ENCODE measurements at regions not wholly inside any gene's neighbourhood (a gene's known extent, or its start where the extent isn't known, plus 50 kb on each side); places are given as distances from the start of the nearest gene placed in this dataset.
"Not testable (repeated sequence)": the region's sequence is repeated elsewhere in the genome, so short reads cannot be mapped to it uniquely, and the experiment has no call there.

DNA sequence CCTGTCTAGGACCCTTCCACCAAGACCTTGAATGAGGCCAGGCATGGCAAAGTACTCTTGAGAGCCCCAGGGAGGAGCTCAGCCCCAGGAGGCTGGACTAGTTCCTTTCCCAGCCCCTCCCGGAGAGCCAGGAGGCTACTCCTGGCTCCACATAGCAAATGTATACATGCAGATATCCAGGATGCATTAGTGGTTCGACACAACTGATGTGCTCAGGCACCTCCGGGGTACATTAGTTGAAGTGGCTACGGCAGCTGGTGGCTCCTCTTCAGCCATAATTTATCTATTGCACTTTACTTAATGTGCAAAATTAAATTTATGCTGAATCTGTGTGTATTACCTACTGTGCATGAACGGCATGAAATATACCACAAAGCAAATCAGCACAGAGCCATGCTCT is 182.8 kb upstream of the MEIS1 start:
- no peak for ATAC-seq
- H3K9me3 ChIP-seq: no peaks in the 10 kb centered on the region
- no peak for DNase-seq
- no peak overlapping the region for H3K4me3 ChIP-seq
- no peaks in the 10 kb centered on the region for H3K36me3 ChIP-seq
- in situ Hi-C loops (cut with MboI; ENCODE audit: low sequenced_read_pairs in 4 of 4): no loop called here
- no peaks in the 10 kb centered on the region for H3K4me1 ChIP-seq
- TF ChIP-seq, protein P1, sequence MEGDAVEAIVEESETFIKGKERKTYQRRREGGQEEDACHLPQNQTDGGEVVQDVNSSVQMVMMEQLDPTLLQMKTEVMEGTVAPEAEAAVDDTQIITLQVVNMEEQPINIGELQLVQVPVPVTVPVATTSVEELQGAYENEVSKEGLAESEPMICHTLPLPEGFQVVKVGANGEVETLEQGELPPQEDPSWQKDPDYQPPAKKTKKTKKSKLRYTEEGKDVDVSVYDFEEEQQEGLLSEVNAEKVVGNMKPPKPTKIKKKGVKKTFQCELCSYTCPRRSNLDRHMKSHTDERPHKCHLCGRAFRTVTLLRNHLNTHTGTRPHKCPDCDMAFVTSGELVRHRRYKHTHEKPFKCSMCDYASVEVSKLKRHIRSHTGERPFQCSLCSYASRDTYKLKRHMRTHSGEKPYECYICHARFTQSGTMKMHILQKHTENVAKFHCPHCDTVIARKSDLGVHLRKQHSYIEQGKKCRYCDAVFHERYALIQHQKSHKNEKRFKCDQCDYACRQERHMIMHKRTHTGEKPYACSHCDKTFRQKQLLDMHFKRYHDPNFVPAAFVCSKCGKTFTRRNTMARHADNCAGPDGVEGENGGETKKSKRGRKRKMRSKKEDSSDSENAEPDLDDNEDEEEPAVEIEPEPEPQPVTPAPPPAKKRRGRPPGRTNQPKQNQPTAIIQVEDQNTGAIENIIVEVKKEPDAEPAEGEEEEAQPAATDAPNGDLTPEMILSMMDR (IDR thresholded peaks at IDR 0.05 in 4 of 5, conservative IDR thresholded peaks at IDR 0.05 in 1 of 5): no peak
- no peak for TF ChIP-seq POLR2A (IDR thresholded peaks at IDR 0.05)
- H3K27me3 ChIP-seq: no peaks in the 10 kb centered on the region
- intact Hi-C loops (cut with DNase I; ENCODE audit: low total_unique reads): no loop called here
- H3K27ac ChIP-seq: no peak overlapping the region

DNA sequence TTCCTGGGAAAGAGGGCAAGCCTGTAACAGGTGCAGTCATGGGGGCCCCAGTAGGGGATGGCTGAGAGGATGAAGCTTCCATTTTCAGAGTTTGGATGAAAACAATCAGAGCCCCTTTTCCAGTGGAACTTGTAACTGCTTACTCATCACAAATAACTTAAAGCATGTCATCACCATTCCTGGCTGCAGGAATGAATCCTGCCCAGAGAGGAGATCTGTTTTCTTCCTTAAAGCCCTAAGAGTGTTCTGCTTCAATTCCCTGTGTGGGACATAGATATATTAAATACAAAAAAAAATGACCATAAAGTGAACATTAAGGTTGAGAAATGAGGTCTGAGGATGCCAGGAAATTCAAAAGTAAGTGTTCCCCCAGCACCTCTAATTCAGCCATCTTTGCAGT is 183.4 kb upstream of the MEIS1 start:
- no peak overlapping the region for H3K4me3 ChIP-seq
- TF ChIP-seq, protein P1 (IDR thresholded peaks at IDR 0.05 in 4 of 5, conservative IDR thresholded peaks at IDR 0.05 in 1 of 5): no peak
- TF ChIP-seq POLR2A (IDR thresholded peaks at IDR 0.05): no peak
- H3K27me3 ChIP-seq: no peaks in the 10 kb centered on the region
- H3K36me3 ChIP-seq: no peaks in the 10 kb centered on the region
- no peaks in the 10 kb centered on the region for H3K4me1 ChIP-seq
- DNase-seq (no peak), ATAC-seq (no peak)
- H3K27ac ChIP-seq: no peak overlapping the region
- H3K9me3 ChIP-seq: no peaks in the 10 kb centered on the region
- intact Hi-C loops (cut with DNase I; ENCODE audit: low total_unique reads) (no loop called here), in situ Hi-C loops (cut with MboI; ENCODE audit: low sequenced_read_pairs in 4 of 4) (no loop called here)

DNA sequence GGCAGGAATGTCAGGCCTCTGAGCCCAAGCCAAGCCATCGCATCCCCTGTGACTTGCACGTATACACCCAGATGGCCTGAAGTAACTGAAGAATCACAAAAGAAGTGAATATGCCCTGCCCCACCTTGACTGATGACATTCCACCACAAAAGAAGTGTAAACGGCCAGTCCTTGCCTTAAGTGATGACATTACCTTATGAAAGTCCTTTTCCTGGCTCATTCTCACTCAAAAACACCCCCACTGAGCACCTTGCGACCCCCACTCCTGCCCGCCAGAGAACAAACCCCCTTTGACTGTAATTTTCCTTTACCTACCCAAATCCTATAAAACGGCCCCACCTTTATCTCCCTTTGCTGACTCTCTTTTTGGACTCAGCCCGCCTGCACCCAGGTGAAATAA is 185.8 kb upstream of the MEIS1 start:
- in situ Hi-C loops (cut with MboI; ENCODE audit: low sequenced_read_pairs in 4 of 4); DNase-seq; H3K36me3 ChIP-seq; H3K27me3 ChIP-seq; H3K9me3 ChIP-seq; ATAC-seq; H3K4me3 ChIP-seq; intact Hi-C loops (cut with DNase I; ENCODE audit: low total_unique reads); H3K27ac ChIP-seq; H3K4me1 ChIP-seq: not testable (repeated sequence)

DNA sequence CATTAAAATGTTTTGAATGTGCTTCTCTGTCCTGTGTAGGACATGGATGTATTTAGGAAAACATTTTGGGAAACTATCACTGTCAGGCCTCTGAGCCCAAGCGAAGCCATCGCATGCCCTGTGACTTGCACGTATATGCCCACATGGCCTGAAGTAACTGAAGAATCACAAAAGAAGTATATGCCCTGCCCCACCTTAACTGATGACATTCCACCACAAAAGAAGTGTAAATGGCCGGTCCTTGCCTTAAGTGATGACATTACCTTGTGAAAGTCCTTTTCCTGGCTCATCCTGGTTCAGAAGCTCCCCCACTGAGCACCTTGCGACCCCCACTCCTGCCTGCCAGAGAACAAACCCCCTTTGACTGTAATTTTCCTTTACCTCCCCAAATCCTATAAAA is 191.1 kb upstream of the MEIS1 start:
- H3K9me3 ChIP-seq; H3K27ac ChIP-seq; H3K27me3 ChIP-seq; H3K4me3 ChIP-seq; ATAC-seq; H3K36me3 ChIP-seq; H3K4me1 ChIP-seq; DNase-seq; in situ Hi-C loops (cut with MboI; ENCODE audit: low sequenced_read_pairs in 4 of 4); intact Hi-C loops (cut with DNase I; ENCODE audit: low total_unique reads): not testable (repeated sequence)

DNA sequence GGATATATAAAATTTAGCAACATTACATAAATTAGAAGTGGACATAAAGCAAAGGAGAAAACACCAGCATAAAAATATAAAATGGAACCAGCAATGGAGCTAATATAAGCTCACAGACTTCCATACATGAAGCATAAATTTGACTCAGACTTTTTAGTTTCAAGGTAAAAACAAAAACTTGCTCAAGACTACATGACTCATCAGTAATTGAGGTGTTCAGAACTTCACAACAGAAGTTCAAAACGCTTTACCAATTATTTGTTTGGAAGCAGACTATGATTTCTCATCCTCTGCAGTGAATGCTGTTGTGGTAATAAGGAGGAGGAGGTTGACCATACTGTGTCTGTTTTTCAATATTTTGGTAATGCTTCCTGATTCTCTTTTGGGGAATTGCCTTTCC is 192.0 kb upstream of the MEIS1 start:
- ATAC-seq; H3K27ac ChIP-seq; in situ Hi-C loops (cut with MboI; ENCODE audit: low sequenced_read_pairs in 4 of 4); H3K27me3 ChIP-seq; DNase-seq; H3K4me1 ChIP-seq; H3K9me3 ChIP-seq; H3K4me3 ChIP-seq; intact Hi-C loops (cut with DNase I; ENCODE audit: low total_unique reads); H3K36me3 ChIP-seq: not testable (repeated sequence)

DNA sequence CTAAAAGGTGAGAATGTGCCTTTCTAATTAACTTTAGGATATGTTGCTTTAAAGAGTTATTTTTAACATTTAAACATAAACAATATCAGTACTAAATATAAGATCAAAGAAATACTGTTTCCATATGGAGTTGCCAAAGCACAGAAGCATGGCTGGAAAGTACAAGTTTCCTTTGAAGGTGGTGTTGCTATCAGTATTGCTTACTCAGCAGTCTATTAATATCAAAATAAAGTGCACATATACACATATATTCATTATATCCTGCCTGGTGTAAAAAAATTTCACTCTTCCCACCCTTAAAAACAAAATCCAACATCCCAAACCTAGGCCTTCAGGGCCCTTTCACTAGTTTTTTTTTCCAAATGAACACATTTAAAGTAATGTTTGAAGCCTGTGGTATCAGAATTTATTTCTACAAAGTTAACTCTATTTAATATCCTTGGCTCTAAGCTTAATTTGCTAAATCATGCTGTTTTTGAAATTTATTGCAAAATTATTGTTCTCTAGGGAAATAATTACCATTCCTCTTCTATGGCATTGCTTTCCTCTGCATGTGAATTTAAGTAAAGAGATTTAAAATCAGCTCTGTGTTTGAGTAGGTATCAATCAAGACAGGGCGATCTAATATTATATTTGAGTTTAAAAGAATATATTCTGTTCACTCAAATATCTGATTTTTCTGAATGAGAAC is 192.7 kb upstream of the MEIS1 start:
- DNase-seq (no peak), ATAC-seq (no peak)
- Histone ChIP-seq H3K36me3 (no peaks in the 10 kb centered on the region), H3K27me3 (no peaks in the 10 kb centered on the region), H3K4me1 (no peaks in the 10 kb centered on the region), H3K27ac (no peak overlapping the region), H3K4me3 (no peak overlapping the region), H3K9me3 (no peaks in the 10 kb centered on the region)
- no peak for TF ChIP-seq POLR2A (IDR thresholded peaks at IDR 0.05)
- TF ChIP-seq, protein P1 (IDR thresholded peaks at IDR 0.05 in 4 of 5, conservative IDR thresholded peaks at IDR 0.05 in 1 of 5): no peak
- intact Hi-C loops (cut with DNase I; ENCODE audit: low total_unique reads): no loop called here
- in situ Hi-C loops (cut with MboI; ENCODE audit: low sequenced_read_pairs in 4 of 4): no loop called here
